ENCODE measurements at regions not wholly inside any gene's neighbourhood (a gene's known extent, or its start where the extent isn't known, plus 50 kb on each side); places are given as distances from the start of the nearest gene placed in this dataset.

GRCh38 chr4:186351668-186352194 lies 85.7 kb downstream of the F11 start:
- DNase-seq: no peak

DNA sequence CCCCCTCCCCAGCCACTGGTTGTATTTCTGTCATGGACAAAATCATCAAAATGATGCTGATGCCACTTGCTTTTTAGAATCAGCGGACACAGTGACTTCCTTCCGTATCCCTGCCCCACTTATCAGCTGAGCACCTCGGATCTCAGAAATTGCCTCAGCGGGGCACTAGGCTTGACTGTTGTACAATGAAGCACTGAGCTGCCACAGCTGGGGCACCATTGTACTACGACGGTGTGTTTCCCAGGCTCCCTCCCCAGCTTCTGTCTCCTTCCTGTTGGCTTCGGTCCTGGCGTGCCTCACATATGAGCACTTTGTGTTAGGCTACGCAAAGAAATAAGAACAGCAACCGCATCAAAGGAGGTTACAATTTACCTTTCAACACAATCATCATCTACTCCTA lies 82.4 kb downstream of the F11 start:
- no peak for DNase-seq

DNA sequence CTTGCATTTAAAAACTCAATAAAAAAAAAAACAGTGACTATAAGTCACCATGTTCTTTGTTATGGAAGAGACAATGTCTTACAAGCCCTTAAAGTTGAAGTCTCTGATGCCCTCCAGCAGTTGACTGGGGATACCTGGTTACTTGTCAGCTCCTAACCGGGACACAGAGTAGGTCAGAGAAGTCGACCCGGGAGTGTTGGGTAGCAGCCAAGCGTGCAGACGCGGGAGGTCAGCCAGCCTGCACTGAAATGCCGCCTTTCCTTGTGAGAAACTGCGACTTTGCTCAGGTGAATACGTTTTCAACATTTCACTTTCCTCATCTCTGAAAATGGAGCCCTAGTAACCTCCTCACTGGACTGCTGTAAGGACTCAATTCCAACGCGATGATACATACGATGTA lies 81.8 kb downstream of the F11 start:
- DNase-seq: no peak

DNA sequence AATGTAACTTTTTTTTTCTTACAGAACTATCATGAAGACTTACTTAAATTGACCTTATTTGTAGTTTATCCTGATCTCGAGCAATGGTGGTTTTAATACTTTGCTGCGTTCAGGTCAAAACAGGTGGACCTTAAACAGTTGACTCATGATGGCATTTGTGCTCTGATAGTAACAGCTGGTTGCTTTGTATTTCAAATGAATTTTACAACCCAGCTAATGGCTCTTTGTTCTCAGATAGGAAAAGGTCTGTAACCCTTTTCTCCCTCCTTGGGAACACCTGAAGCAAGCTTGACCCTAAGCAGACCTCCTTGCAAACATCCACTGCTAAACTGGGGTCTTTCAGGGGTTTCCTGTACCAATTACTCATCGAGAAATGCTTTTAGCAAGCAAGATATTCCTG lies 79.2 kb downstream of the F11 start:
- no peak for DNase-seq

GRCh38 chr4:186342582-186342981 lies 76.6 kb downstream of the F11 start:
- DNase-seq: no peak

DNA sequence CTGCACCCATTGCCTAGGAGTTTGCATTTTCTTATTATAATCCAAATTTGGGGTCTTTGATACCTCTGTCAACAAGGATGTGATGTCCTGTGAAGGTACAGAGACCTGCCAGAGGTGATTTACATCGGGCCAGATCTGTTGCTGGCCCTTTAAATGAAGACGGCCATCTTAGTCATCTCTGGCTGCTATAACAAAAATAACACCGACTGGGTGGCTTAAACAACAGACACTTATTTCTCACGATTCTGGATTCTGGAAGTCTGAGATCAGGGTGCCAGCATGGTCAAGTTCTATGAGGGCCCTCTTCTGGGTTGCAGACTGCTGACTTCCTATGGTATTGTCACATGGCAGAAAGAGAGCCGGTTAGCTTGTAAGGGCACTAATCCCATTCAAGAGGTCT lies 75.7 kb downstream of the F11 start:
- DNase-seq: no peak

Measured in dermis blood vessel endothelial cell (primary cell).